ENCODE measurements at regions not wholly inside any gene's neighbourhood (a gene's known extent, or its start where the extent isn't known, plus 50 kb on each side); places are given as distances from the start of the nearest gene placed in this dataset.

DNA sequence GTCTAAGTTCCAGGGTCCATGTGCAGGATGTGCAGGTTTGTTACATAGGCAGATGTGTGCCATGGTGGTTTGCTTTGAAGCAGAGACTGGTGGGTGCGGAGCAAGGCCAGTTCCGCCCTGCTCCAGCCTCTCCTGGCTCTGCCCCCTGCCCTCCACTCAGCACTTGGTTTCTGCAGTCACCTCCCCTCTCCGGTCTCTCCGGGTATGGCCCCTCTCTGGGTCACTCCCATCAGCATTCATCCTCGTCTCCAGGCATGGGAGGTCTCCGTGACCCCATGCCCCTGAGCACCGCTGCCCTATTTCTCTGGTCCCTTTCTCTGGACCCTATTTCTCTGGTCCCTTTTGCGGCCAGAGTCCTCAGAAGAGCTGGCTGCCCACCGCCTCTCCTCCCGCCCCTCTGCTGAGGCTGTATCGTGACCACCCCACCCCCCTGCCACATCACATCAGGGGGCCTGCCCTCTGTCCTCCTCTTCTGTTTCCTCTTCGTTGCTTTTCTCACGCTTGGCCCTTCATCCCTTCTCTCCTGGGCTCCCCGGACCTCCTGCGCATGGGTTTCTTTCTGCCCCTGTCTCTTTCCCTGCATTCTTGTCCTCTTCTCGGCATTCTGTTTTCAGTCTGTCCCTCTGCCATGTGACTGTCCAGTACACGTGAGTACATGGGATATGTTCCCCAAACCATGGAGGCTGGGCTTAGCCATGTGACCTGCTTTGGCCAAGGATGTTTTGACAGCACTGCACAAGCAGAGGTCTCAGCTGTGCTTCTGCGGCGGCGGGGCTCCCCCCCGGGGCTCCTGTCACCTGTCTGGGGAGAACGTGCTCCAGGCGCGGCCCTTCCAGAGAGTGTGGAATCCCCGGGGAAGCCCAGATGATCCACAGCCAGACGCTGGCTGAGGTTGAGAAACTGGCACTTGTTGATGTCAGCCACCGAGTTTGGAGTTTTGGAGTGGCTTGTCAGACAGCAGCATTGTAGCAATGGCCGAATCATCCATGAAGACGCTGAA lies 54.4 kb upstream of the C1orf174 start:
- intact Hi-C loops (cut with DNase I): no loop called here
- DNase-seq: no peak

- DNase-seq: no peak
- intact Hi-C loops (cut with DNase I): no loop called here
Measured at GRCh38 chr1:3955196-3955772, 55.2 kb upstream of the C1orf174 start.

GRCh38 chr1:3956527-3957170 lies 56.6 kb upstream of the C1orf174 start:
- intact Hi-C loops (cut with DNase I): no loop called here
- DNase-seq: no peak

GRCh38 chr1:3959361-3959760 lies 59.3 kb upstream of the C1orf174 start:
- no peak for DNase-seq
- intact Hi-C loops (cut with DNase I): no loop called here

DNA sequence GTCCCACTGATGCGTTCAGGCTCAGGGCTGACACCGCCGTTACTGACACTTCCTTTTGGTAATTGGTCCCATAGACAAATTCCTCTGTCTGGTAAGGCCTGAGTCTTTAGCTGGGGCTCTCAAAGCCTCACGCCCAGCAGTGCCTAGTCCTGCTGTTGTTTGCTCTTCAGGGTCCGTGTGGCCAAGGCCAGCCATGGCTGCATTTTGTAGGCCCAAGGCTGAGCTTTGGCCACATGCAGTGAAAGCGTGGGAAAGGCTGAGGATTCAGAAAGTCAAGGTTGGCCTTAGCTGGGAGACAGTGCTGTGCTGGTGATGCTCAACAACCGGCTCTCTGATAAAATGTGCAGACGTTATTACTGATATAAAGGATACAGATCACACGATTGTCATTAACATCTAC lies 63.5 kb upstream of the C1orf174 start:
- intact Hi-C loops (cut with DNase I): no loop called here
- DNase-seq: no peak

- intact Hi-C loops (cut with DNase I): no loop called here
- no peak for DNase-seq
Measured at GRCh38 chr1:3965693-3966092, 65.6 kb upstream of the C1orf174 start.

GRCh38 chr1:3968851-3969250 lies 68.8 kb upstream of the C1orf174 start:
- intact Hi-C loops (cut with DNase I): no loop called here
- no peak for DNase-seq

DNA sequence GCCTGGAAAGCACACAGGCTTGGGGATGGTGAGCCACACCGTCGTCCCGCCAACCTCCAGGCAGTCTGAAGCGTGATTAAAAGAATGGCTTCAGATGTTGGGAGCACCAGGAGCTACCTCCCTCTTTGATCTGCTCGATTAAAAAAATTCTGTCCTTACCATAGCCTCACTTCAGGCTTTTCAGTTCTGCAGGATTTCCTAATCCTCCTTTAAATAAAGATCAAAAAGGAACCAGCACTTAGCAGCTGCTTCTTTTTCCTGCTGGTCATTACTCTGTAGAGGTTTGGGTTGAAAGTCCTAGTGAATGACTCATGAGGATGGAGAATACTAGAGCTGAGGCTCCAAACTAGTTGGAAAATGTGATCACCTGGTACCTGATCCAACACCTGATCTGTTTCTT lies 71.9 kb upstream of the C1orf174 start:
- intact Hi-C loops (cut with DNase I): no loop called here
- no peak for DNase-seq

- DNase-seq: no peak
- intact Hi-C loops (cut with DNase I): no loop called here
Measured at GRCh38 chr1:3975903-3976630, 76.0 kb upstream of the C1orf174 start.

DNA sequence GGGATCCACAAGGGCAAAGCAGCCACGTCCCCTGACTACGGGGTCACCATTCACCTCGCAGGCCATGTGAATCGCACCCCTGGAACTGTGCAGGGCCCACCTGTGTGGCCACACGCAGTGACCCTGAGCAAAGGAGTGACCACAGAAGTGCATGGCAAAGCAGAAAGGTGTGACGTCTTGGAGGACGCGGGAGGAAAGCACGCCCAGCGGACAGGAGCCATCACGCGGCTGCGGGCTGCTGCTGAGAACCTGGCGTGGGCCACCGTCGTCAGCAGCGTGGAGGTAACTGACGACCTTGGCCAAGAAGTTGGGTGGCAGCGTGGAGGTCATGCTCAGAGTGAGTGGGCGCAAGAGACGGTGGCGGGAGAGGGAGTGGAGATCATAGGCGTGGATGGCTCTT lies 76.7 kb upstream of the C1orf174 start:
- intact Hi-C loops (cut with DNase I): no loop called here
- no peak for DNase-seq

DNA sequence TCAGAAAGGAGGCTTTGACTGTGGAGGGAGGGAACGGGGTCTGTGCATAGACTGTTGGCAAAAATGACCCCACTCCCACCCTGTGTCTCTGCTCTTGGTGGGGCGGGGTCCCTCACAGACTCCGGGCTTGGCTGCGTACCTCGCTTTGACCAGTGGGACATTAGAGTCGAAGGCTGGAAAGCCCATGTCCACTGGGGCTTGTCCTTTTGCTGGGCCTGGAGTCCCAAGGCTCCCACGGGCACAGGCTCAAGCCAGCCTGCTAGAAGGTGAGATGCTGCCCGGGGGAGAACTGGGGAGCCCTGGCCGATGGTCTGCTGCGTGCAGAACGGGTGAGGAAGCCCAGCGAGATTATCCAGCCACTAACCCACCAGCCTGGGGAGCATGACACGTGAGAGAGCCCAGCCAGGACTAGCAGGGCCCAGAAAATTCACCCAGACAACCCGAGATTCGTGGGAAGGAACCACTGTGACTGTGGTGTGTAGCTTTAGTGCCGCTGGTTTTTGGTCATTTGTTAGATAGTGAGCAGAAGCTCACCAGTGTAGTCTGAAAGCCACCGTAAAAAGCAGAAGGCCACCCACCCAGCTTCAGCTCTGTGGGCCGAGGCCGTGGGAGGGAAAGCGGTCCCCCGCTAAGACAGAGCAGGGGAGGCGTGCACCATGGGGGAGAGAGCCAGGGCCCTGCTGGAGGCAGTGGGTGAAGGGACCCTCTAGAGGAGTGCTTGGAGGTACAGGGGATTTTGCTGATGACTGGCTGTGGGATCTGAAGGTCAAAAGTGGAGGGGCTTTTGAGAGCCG lies 78.3 kb upstream of the C1orf174 start:
- intact Hi-C loops (cut with DNase I): no loop called here
- no peak for DNase-seq

DNA sequence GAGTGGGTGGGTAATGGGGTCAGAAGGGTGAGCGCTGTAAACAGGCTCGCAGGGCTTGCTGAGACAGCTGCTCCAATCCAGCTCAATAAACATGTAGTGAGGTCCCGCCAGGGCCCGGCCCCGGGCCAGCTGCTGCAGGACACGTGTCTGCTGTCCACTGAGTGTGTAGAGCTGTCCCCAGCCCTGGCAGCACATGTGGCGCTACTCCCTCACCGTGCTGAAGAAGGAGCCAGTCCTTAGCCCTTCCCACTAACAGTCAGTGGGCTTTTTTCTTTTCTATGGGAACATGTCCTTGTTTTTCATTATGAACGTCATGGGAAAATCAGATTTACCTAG lies 78.9 kb upstream of the C1orf174 start:
- intact Hi-C loops (cut with DNase I): no loop called here
- peak in 3 of 42 donors; percentile 11 to 18 (median 17) for DNase-seq

GRCh38 chr1:3981261-3981660 lies 81.2 kb upstream of the C1orf174 start:
- no peak for DNase-seq
- intact Hi-C loops (cut with DNase I): no loop called here

- intact Hi-C loops (cut with DNase I): no loop called here
- DNase-seq: no peak
Measured at GRCh38 chr1:3981746-3982505, 81.9 kb upstream of the C1orf174 start.

GRCh38 chr1:3983181-3983580 lies 83.1 kb upstream of the C1orf174 start:
- intact Hi-C loops (cut with DNase I): no loop called here
- no peak for DNase-seq

DNA sequence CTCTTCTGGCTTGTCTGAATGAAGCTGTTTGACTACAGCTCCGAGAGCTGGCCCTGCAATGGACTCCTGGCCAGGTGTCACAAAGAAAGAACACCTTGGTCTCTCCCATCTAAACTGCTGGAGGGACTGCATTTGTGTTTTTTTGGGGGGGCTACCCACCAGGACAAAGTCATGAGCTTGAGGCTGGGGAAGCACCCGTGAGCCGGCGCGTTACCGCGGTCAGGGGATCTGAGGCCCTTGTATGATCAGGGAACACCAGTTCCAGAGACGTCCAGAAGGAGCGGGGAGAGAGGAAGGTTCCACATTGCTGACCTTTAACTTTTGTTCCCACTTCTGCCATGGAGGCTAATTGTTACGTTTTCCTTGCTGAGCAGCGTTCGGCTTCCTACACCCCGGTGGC lies 84.5 kb upstream of the C1orf174 start:
- intact Hi-C loops (cut with DNase I): no loop called here
- DNase-seq: no peak

DNA sequence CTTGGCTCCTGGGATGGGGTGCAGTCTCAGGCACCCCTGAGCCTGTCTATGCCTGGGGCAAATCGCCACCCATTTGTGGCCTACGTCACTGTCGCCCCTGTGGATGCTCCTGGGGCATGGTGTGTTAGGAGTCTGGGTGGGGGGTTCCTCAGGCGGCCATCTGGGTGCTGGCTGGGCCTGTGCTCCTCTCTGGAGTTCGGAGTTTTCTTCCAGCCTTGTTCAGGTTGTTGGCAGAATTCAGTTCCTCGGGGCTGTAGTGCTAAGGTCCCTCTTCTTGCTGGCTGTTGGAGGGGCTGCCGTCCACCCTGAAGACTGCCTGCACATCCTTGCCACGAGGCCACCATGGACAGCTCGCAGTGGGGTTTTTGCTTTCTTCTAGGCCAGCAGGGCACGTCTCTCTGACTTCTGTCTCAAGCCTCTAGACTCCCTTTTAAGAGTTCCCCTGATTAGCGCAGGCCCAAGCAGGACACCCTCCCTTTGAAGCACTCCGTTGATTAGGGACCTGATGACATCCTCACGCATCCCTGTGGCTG lies 86.7 kb upstream of the C1orf174 start:
- DNase-seq: no peak
- intact Hi-C loops (cut with DNase I): no loop called here

DNA sequence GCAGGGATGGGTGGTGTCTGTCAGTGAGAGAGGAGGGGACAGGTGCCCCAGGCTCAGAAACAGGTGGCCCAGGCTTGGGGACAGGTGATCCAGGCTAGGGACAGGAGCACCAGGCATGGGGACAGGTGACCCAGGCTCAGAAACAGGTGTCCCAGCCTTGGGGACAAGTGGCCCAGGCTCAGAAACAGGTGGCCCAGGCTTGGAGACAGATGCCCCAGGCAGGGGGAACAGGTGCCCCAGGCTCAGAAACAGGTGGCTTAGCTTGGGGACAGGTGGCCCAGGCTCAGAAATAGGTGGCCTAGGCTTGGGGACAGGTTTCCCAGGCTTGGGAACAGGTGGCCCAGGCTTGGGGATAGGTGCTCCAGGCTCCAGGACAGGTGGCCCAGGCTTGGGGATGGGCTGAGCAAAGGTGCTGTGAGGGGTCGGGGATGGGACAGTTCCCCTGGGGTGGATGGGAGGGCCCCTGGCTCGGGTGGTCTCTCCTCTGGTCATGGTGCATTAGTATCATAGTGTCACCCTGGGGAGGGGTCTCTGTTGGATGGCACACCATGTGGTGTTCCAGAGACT lies 87.7 kb upstream of the C1orf174 start:
- intact Hi-C loops (cut with DNase I): no loop called here
- no peak for DNase-seq

Measured in head of caudate nucleus (tissue), 42 donors.